AG20443 (cell line): ENCODE measurements at regions not wholly inside any gene's neighbourhood (a gene's known extent, or its start where the extent isn't known, plus 50 kb on each side); places are given as distances from the start of the nearest gene placed in this dataset.
"Not testable (repeated sequence)": the region's sequence is repeated elsewhere in the genome, so short reads cannot be mapped to it uniquely, and the experiment has no call there.

Experiments
- DNase-seq: peaks from one replicate; pipeline ENCODE4 v3.0.0; 2012; ENCODE audit warnings: low spot score, mixed read lengths

DNA sequence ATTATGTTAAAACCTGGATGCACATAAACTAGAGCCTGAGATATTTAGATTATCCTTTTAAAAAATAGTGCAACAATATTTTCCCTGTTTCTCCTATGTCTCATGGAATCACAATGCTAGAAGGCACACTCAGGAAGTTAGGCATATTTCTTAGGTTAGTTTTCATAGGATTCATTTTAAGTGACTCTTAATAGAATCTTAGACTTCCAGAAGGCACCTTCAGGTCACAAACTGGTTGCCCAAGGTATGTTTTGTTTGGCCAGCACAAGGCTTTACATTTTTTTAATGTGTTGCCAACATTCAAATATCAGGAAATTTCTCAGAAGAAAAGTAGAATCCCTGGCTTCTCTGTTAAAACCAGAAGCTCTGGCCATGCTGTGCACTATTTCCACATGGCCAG lies 129.3 kb downstream of the LNPK start:
- peak; percentile 22 for DNase-seq

DNA sequence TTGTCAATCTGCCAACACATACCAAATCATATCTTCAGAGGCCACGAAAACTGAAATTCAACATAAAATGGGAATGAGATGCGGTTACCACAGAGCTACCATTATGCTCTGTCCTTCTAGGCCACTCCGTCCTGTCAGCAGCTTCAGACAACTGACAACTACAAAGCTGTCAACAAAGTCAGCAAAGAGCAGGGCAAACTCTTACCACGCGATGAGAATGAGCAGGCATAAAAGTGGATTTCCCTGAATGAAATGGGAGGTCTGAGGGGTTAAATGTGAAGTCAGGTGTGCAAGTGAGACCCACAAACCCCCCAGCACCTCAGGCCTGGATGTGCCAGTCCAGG lies 130.1 kb downstream of the LNPK start:
- no peak for DNase-seq

DNA sequence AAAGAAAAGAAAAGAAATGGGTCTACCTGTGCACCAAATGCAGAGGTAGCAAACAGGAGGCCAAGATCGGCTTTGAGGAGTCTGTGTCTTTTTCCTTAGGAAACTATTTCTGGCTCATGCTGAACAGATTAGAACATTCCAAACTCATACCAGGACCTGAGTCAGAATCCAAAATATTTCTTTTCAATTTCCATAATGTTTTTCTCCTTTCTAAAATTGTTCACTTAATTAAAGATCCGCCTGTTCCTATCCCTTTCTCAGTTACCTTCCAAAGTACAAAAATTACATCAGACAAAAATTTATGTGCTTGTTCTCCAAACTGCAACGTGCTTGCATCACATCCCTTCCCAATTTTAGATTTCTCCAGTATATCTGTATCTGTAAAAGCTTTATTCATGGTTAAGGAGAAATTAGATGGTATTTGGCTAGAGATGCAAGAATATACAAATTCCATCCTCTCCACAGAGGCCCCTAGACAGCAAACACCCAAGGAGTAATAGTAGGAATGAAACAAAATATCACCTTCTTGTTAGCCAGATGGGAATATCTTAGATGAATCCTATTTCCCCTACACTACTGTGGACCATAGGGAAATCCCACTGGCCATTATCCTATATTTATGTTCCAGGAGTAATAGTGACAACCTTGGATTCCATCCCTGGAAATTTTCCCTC lies 130.6 kb downstream of the LNPK start:
- DNase-seq: peak; percentile 66

DNA sequence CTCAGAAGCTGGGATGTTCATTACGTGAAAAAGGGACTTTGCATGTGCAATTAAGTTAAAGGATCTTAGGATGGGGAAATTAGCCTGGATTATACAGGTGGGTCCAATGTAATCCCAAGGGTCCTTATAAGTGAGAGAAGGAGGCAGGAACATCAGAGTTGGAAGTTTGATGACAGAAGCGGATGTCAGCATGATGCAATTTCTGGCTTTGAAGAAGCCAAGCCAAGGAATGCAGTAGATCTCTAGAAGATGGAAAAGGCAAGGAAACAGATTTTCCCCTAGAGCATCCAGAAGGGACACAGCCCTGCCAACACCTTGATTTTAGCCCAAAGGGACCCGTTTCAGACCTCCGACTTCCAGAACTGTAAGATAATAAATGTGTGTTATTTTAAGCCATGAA lies 136.4 kb downstream of the LNPK start:
- DNase-seq: no peak

DNA sequence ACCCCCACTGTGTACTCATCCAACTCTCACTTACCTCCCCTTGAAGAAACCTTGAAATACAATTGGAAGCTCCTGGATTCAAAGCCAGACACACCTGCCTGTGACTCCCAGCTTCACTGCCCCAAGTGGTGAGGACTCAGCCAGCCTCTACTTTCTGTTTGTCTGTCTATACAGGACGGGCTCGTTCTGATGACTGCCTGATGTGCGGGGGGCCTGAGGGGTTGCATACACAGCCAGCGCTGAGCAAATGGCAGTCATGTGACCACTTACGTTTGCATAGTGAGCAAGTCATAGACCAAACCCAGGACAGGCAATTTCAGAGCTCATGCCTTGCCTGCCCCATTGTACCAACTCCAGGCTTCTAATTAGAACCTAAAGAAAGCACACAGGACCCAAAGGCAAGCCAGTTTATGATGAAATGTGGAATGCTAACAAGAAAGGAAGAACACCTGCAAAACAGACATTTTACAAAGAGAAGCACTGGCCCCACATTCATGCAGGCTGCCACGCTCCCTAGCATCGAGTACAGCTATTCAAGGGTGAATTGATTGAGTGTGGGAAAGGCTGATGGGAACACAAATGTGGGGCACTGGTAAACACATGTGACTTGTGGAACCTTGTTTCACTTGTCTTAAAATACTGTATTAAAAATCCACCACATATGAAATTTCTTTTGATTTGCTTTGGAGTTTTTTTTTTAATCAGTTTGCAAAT lies 137.8 kb downstream of the LNPK start:
- DNase-seq: no peak

DNA sequence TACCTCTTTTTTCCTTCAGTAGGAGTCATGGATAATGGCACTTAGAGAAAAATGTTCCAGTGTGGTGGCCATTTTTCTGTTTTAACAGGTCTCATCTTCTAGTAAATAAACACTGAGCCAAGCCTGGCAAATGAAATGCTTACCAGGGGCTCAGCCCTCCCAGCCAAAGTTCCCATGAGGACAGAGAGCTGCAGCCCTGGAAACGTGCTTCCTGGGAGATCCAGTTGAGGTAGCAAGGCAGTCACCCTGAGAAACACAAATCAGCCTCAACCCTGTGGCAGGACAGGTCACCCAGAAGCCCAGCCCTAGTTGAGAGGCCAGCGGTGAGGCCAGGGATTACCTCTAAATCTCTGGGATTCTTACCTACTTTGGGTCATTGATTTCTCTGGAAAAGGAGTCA lies 140.1 kb downstream of the LNPK start:
- no peak for DNase-seq

DNA sequence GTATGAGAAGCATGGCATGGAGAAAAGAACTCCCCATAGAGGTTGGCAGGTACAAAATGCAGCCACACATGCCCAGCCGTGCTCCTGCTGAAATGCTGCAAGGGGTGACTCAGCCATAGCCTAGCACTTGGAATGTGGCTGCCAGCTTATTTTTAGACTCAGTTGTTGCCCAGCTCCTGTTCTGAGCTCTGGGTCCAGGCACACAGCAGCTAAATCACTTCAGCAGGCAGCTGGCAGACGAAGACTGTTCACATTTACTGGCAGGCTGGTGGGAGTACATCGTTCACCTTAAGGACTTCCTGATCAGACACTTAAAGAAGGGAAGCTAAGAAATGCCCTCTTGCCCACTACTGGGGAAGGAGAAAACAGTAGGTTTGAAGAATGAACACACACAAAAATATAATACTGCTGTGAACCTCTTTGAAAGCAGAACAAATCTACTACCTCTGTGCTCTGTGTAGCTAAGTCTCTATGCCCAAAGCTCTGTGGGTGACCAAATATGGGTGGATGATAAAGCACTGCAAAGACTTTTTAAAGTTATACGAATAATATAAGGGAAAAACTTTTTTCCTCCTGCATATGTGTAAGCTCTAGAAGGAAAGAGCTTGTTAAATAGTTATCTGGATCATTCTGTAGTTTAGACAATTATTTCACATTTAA lies 146.1 kb downstream of the LNPK start:
- DNase-seq: peak; percentile 77

DNA sequence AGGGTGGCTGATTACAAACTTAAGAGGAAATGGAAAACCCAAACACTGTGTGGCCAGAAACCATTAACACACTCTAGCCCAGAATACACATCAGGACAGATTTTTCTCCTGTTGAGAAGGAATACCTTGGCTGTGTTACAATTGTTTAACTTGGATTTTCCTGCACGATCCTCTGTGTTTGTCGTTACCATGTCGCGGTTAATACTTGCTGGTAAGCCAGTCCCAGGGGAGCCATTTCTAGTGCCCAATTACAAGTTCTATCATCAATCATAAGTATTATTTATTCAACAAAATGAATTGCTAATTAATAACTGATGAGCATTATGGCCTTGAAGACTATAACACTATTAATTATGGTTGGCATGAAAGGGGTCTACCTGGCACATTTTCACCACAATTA lies 146.8 kb downstream of the LNPK start:
- no peak for DNase-seq

DNA sequence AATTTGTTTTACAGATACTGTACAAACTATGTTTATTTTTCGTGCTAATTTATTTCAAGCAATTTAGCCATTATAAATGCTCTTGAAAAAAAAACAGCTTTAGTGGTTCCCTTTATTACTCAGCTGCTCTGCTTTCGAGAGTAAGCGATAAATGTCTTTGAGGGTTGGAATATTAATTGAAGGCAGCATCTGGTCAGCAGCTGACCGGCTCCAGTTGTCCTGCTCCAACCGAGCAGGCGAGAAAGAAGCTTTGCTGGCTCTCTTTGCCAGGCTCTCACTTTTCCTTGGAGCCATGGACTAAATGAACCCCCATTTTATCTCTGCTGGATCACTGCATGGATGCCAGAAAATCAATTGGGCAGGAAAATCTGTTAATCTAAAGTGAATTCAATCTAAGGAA lies 147.4 kb downstream of the LNPK start:
- peak; percentile 68 for DNase-seq

DNA sequence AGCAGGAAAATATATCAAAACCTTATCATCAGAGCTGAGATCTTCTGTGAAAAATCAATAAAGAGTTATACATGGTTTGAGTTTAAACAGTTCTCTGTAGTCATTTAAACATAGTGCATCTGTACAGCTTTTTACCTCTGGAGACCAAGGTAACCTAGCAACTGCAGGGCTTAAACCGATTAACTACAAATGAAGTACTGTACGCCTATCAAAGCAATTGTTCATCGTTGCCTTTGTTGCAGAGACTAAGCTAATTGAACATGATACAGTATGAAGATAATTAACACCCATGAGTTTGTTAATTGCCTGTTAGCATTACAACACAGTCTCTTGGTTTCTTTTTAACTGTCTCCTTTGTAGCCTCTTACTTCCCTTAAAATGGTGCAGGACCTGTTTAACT lies 147.9 kb downstream of the LNPK start:
- no peak for DNase-seq

DNA sequence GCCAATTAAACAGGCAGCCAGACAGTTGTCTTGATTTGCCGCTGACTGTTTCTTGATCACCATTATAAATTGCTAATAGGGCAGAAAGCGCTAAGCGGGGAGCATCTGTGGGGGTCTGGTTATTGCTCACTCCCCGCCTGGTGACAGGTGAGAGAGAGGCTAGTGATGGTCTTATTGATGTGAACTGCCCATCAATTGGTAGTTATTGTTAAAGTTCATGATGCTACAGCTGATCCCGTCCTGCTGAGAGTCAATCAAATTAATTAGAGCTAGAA lies 148.5 kb downstream of the LNPK start:
- DNase-seq: no peak

DNA sequence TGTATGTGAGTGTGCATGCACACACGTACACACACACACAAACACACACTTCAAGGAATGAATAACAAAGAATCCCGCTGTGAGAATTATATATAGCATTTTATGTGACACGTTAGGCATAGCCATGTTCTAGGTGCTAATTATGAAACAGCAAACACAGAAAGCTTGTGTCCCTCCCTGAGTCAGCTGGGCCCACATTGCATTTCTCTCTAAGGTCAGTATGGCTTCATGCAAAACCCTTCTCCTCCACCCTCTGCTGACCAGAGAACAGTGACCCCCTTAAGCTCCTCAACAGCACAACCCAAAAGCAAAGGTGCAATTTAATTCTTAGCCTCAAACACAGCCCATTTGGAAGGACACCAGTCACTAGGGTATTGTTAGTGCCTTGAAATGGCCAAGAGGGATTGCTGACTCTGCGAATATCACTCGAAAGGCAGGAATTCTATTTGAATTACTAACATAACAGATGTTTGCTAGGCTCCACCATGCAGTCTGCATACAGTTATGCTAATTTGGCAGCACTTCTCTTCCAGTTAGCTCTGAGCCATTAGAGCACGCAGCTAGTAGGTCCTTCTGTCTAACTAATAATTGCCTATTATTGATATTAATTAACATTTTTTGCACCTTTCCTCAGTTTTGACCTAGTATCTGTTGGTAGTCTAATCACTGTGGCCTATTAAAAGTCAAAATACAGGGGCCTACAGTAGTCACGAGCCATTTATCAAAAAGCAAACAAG lies 149.0 kb downstream of the LNPK start:
- peak; percentile 25 for DNase-seq

DNA sequence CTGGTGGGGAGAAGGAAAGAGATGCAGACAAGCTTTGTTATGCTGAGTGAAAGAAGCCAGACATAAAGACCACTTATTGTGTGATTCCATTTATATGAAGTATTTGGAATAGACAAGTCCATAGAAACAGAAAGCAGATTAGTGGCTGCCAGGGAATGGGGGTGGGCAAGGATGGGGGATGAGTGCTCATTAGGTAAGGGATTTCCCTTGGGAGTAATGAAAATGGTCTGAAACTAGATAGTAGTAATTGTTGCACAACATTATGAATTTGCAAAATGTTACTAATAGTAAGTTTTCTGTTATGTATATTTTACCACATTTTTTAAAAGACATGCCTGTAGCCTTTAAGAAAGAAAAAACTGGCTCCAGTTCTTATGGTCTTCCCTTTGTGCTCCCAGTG lies 154.9 kb downstream of the LNPK start:
- no peak for DNase-seq

DNA sequence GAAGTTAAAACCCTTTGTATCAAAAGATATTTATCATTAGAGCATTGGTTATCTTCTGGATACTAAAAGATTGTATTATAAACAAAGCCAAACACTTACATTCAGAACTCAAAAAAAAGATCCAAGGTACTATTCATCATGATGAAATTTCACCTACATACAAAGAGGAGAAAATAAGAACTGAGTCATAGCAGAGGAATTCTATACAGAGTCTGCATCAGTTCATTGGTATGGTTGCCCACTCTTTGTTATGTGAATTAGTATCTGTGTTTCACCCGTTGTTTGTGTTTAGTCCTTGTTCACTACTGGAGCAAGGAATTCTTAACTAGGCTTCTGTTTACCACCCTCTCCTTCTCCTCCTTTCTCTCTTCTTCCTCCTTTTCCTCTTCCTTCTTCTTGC lies 157.9 kb downstream of the LNPK start:
- DNase-seq: no peak

DNA sequence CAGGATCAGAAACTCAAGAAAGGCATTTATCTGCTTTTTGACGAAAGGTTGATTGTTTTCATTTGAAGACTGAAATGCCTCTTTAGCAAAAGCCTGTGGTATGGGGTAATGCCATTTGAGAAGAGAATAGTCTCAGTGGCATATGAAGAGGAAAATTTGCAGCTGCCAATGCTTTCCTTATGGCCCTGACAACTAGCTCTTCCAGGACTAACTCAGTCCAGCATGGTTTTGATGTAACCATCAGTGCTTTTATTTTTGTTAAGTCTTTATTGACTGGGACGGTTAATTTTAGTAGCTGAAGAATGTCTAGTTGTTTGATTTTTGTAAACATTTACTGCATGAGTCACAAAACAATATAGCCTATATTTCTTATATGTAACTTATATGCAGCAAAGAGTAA lies 158.4 kb downstream of the LNPK start:
- DNase-seq: no peak

DNA sequence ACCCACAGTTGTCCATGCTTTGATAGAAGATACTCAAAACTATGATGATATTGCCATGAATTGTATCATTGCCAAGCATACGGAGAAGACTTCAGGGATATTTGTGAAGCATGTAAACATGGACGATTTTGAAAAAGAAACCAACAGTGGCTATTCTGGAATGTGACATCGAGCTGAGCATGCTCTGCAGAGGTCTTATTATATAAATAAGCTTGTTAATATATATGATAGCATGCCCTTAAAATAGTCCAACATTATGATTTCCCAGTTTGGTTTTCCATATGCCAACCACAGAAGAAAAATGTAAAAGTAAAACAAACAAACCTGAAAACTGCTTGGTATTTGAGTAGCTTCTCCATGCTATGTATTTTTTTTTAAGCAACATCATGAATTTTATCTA lies 159.1 kb downstream of the LNPK start:
- no peak for DNase-seq

DNA sequence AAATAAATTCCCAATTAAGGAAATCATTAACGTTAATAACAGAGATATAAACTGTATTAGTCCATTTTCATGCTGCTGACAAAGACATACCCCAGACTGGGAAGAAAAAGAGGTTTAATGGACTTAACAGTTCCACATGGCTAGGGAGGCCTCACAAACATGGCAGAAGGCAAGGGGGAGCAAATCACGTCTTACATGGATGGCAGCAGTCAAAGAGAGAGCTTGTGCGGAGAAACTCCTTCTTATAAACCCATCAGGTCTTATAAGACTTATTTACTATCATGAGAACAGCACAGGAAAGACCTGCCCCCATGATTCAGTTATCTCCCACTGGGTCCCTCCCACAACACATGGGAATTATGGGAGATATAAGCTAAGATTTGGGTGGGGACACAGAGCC lies 161.3 kb downstream of the LNPK start:
- DNase-seq: not testable (repeated sequence)

DNA sequence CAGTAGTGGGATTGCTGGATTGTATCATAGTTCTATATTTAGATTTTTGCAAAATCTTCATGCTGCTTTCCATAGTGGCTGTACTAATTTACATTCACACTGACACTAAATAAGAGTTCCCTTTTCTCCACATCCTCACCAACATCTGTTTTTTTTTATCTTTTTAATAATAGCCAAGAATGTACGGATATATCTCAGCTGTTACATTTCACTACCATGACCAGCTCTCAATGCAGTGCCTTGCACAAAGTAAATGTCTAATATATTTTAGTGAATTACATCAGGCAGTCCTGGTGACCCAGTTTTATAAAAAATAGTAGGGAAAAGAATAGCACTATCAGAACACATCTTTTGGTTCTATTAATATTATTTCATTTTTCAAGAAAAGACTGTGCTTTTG lies 161.8 kb downstream of the LNPK start:
- DNase-seq: no peak

DNA sequence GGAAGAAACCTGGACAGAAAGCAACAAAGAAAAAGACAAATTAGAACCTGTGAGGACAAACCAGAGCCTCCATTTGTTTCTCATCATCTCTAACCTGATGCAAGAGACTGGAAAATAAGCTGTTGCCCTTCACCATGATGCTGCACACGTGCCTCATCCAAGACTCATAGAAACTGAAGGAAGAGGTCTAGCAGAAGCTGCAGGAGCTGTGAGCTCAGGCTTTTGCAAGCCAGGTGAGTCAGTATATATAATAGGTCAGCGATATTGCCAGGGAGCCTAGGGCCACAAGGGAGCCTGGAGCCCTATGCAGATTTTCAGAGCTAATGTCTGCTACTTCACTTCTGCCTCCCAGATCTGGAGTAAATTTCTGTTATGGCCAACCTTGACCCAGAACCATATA lies 163.1 kb downstream of the LNPK start:
- no peak for DNase-seq

DNA sequence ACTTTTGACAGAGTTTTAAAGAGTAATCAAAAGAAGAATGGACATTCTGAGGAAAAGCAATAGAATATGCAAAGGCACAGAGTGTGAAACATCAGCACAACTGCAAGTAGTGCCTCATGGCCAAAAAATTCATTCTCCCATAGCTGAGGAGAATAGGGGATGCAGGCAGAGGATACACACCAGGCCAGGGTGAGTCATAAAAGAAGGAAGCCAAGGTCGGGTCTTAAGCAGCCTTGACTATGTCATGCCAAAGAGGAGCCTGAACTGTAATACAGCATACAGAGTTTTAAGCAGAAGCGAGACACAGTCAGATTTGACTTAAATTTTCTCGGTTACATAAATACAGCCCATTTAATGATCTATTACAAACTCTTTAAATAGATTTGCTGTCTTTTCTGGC lies 165.0 kb downstream of the LNPK start:
- DNase-seq: peak; percentile 88

DNA sequence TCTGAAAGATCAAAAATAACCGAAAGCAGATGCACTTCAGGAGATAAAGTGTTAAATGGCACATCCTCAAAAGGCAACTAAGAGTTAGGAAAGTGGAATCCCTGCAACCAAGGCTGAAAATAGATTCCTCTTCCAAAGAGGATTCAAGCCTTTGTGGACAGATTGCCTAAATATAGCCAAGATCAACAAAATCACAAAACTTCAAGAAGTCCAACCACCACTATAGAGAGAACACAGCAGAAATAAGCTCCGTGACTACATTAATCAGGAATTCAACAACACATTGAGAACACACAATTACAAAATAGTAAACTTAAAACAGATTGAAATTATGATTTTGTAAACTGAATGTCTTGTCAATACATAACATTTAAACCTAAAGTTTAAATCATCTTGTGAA lies 165.7 kb downstream of the LNPK start:
- DNase-seq: no peak

DNA sequence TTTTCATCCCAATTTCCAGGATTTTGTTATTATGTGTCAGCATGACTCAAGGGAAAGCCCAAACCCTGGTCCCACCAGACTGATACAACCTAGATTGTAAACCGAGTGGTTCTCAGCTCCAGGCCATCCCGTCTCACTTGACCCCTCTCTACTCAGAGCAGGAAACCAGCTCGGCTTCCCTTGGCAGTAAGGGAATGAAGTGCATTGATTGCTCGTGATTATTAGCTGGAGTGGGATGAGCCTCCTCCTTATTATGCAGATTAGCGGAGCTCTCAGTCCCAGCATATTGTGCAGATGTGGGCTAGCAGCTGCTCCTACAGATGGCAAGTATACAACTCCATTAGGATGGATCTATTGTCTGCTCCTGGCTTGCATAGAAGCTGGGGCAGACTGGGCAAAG lies 167.6 kb downstream of the LNPK start:
- no peak for DNase-seq

DNA sequence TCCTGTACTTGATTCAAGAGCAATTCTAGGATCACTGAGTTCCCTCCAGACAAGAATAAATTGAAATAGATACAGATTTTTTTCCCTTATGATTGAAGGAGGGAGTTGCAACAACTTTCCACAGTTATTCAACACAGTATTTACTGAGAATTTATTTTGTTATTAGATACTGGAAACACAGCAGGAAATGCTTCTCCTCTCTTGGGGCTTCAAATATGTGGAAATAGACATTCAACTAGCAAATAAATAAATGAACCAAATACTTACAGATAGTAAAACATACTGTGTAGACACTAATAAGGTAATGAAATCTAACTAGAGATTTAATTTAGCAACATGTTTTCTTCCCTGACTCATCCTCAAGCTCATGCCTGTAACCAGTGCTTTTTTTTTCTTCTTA lies 169.2 kb downstream of the LNPK start:
- no peak for DNase-seq
